Activated naive CD8-positive, alpha-beta T cell (primary cell): ENCODE measurements at regions not wholly inside any gene's neighbourhood (a gene's known extent, or its start where the extent isn't known, plus 50 kb on each side); places are given as distances from the start of the nearest gene placed in this dataset.
A peak's percentile ranks its signal among the peaks of the same experiment; 100 is the strongest.
"Not testable (repeated sequence)": the region's sequence is repeated elsewhere in the genome, so short reads cannot be mapped to it uniquely, and the experiment has no call there.

ENCODE experiments used
- H3K27ac Mint-ChIP-seq: one replicate; pipeline ENCODE4 v1.8.0; 2021; ENCODE audit warnings: mixed read lengths
- H3K27me3 Mint-ChIP-seq: one replicate; pipeline ENCODE4 v1.8.0; 2021; ENCODE audit warnings: mixed read lengths
- H3K36me3 Mint-ChIP-seq: one replicate; pipeline ENCODE4 v1.8.0; 2021; ENCODE audit warnings: mixed read lengths
- H3K4me1 Mint-ChIP-seq: one replicate; pipeline ENCODE4 v1.8.0; 2021; ENCODE audit warnings: low read depth, mixed read lengths
- H3K4me3 Mint-ChIP-seq: one replicate; pipeline ENCODE4 v1.8.0; 2021; ENCODE audit warnings: mild to moderate bottlenecking, mixed read lengths
- H3K9me3 Mint-ChIP-seq: one replicate; pipeline ENCODE4 v1.8.0; 2021; ENCODE audit warnings: low read depth, mixed read lengths

DNA sequence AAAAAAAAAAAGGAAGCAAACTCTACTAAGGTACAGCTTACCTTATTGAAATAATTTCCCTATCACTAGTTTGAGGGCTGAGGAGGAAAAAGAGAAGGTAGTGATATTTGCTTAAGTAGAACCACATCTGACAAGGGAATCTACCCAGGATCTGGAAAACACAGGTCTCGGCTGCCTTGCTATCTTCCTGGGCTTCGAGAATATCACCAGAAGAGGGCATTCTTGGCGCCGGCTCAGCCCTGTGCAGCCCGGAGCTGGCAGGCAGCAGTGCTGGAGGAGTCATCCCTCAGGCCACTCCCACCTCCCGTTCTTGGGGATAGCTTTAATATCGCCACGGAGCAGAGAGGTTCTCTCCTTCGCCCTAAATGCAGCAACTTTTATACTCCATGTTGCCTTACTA lies 1181.2 kb downstream of the VRK1 start:
- H3K4me1 Mint-ChIP-seq = peaks cover 74% of the 10 kb centered on the region
- peak overlapping the region; percentile 97 for H3K27ac Mint-ChIP-seq
- H3K9me3 Mint-ChIP-seq = no peaks in the 10 kb centered on the region
- H3K4me3 Mint-ChIP-seq = peak overlapping the region; percentile 95
- peaks cover under 1% of the 10 kb centered on the region for H3K36me3 Mint-ChIP-seq
- no peaks in the 10 kb centered on the region for H3K27me3 Mint-ChIP-seq

DNA sequence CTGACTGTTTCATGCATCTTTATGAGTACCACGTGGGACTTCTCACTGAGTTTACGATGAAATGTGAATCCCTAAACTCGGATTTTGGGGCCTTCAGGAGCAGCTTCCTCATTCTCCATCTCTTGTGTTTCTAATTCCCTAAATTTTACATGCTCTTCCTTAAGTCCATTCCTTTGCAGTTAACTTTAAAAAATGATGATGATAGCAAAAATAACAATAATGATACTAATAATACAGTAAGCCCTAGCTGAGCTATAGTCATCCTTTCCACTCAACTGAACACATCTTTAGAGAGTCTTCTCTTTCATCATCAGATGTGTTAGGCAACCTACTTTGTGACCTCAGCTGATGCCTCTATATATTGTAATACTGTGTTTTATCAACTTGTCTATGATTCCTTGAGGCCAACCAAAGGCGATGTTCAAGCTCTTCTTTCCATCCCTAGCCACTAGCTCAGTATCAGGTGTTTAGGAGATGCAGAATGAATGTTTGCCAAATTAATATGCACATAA lies 1196.4 kb downstream of the VRK1 start:
- H3K4me1 Mint-ChIP-seq = peaks cover 80% of the 10 kb centered on the region
- H3K27ac Mint-ChIP-seq = peak overlapping the region; percentile 93
- no peaks in the 10 kb centered on the region for H3K27me3 Mint-ChIP-seq
- H3K36me3 Mint-ChIP-seq = peaks cover 2% of the 10 kb centered on the region
- H3K9me3 Mint-ChIP-seq = no peaks in the 10 kb centered on the region
- peak overlapping the region; percentile 61 for H3K4me3 Mint-ChIP-seq

DNA sequence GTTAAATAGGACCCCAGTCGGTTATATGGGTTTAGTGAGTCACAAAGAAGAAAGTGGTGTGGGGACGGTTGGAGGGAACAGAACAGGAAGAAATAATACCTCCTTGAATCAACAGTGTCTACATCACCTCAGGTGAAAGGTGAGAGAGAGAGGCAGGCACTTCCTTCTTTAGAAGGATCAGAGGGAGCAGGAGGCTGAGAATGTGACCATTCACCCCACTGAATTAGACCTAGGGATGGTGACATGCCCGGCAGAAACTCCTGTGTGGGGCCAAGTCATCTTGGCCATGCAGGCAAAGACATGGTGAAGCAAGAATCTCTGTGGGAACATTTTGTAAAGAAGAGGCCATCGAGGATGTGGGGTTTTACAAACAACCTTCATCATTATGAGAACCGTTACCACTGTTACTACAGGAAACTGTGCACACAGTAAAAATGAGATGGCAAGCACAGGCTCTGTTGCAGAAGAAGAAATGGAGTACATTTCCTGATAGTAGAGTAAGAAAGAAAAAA lies 1196.9 kb downstream of the VRK1 start:
- H3K4me1 Mint-ChIP-seq = peaks cover 85% of the 10 kb centered on the region
- no peaks in the 10 kb centered on the region for H3K9me3 Mint-ChIP-seq
- peak overlapping the region; percentile 61 for H3K4me3 Mint-ChIP-seq
- peaks cover 2% of the 10 kb centered on the region for H3K36me3 Mint-ChIP-seq
- peak overlapping the region; percentile 93 for H3K27ac Mint-ChIP-seq
- H3K27me3 Mint-ChIP-seq = no peaks in the 10 kb centered on the region

DNA sequence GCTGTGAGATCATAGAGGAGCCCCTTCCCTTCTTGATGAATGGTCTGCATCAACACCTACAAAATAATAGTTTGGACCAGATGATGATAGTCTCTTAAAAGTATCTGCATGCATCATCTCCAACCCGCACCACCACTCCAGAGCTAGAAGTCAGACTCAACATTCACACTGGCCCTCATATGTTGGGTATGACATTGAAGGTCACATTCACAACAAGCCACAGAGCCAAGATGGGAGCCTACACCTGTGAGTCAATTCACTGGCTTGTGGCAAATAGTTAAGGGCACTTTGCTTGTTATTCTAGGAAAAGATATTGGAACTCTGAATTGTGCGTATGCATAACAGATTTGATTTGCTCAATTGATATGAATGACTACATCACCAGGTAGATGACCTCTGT lies 1197.9 kb downstream of the VRK1 start:
- H3K4me1 Mint-ChIP-seq = peaks cover 88% of the 10 kb centered on the region
- no peaks in the 10 kb centered on the region for H3K27me3 Mint-ChIP-seq
- no peaks in the 10 kb centered on the region for H3K9me3 Mint-ChIP-seq
- peaks cover 2% of the 10 kb centered on the region for H3K36me3 Mint-ChIP-seq
- H3K4me3 Mint-ChIP-seq = no peak overlapping the region
- peak overlapping the region; percentile 93 for H3K27ac Mint-ChIP-seq

DNA sequence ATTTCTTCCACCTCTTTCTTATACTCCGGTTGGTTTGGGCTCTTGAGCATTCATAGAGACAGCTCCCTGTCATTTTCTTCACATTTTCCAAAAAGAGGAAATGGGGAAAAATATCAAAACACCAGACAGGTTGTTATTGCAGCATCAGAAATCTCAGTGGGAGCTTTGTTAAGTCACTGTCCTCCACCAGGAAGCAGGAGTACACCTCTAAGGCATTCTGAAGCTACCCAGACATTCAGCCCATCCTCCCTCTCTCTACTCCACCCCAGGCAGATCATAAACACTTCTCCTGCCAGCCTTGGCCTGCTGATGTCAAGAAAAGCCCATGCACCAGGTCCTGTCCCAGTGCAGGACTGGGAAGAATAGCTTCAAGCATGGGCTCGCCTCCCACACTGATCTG lies 1198.3 kb downstream of the VRK1 start:
- Mint-ChIP-seq H3K4me1 (peaks cover 85% of the 10 kb centered on the region), H3K4me3 (peak overlapping the region; percentile 14), H3K36me3 (peaks cover 2% of the 10 kb centered on the region), H3K27me3 (no peaks in the 10 kb centered on the region), H3K27ac (peak overlapping the region; percentile 93), H3K9me3 (no peaks in the 10 kb centered on the region)

DNA sequence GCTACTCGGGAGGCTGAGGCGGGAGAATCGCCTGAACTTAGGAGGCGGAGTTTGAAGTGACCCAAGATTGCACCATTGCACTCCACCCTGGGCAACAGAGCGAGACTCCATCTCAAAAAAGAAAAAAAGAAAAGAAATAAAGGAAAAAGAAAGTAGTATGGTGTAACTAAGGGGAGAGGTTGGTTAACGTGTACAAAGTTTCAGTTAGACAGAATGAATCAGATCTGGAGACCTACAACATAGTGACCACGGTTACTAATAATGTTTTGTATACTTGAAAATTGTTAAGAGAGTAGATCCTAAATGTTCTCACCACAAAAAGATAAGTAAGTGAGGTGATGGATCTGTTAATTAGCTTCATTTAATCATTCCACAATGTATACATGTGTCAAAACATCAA lies 1208.8 kb downstream of the VRK1 start:
- H3K36me3 Mint-ChIP-seq = peaks cover 2% of the 10 kb centered on the region
- H3K9me3 Mint-ChIP-seq = no peaks in the 10 kb centered on the region
- no peak overlapping the region for H3K4me3 Mint-ChIP-seq
- H3K4me1 Mint-ChIP-seq = peaks cover 28% of the 10 kb centered on the region
- H3K27ac Mint-ChIP-seq = no peak overlapping the region
- no peaks in the 10 kb centered on the region for H3K27me3 Mint-ChIP-seq

DNA sequence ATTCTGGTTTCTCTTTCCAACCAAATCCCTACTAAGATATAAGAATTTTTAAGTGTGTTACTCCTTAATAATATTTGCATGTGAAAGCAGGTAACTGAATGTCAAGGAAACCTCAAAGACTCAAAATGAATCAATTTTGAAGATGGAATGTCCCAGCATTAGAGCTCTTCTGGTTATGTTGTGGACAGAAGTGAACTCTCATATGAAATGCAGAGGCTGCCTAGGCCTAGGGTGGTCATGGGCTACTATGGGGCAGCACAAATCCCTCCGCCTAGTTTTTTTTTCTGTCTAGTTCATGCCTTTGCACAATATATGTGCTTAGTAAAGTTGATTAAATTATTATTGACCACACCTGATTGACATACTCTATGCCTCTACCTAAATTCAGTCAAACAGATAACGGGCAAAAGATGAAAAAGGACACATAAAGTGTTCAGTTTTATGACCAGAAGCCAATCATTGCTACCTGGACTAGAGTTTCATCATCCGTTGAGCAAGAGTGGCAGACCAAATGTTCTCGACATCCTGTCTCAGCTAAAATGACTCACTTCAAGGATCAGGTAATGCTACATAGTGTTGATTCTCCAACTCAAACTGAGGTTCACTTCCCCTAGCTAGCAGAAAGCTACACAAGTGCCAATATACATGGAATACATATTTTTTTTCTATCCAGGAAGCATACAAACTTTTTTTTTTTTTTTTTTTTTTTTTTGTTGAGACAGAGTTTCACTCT lies 1211.4 kb downstream of the VRK1 start:
- H3K27ac Mint-ChIP-seq = peak overlapping the region; percentile 87
- no peaks in the 10 kb centered on the region for H3K36me3 Mint-ChIP-seq
- H3K4me3 Mint-ChIP-seq = peak overlapping the region; percentile 58

DNA sequence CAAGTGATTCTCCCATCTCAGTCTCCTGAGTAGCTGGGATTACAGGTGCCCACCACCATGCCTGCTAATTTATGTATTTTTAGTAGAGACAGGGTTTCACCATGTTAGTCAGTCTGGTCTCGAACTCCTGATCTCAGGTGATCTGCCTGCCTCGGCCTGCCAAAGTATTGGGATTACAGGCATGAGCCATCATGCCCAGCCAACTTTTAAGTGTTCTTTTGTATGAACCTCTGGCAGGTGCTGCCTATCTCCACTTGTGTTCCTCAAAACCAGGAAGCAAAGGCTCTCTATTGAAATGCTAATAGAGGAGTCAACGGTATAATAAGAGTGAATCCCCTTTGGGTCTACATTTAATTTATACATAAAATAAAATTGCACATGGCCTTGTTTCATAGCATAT lies 1212.0 kb downstream of the VRK1 start:
- not testable (repeated sequence) for H3K27ac Mint-ChIP-seq, H3K27me3 Mint-ChIP-seq, H3K36me3 Mint-ChIP-seq, H3K9me3 Mint-ChIP-seq, H3K4me3 Mint-ChIP-seq
- H3K4me1 Mint-ChIP-seq = peaks cover 56% of the 10 kb centered on the region

More for the DNA sequence above, 1211.4 kb downstream of the VRK1 start:
- no peaks in the 10 kb centered on the region for H3K27me3 Mint-ChIP-seq
- H3K4me1 Mint-ChIP-seq = peaks cover 51% of the 10 kb centered on the region
- no peaks in the 10 kb centered on the region for H3K9me3 Mint-ChIP-seq

DNA sequence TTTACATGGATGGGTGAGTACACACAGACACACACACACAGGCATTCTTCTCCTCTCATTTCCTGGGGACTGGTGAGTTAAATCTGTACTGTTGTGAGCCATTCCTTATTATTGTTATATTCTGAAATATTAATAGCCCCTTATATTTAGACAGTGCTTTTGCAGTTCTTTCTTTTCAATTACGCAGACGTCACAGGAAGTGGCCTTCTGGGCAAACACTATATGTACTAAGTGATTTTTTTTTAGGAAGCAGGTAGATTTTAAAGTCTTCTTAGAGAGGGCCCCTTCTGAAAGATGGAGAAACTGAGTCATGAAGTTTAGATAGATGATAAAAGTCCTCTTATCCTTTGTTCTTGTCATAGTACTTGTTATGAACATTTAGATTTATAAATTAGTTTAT lies 1213.6 kb downstream of the VRK1 start:
- Mint-ChIP-seq H3K4me3 (peak overlapping the region; percentile 52), H3K27ac (no peak overlapping the region), H3K36me3 (no peaks in the 10 kb centered on the region), H3K27me3 (no peaks in the 10 kb centered on the region), H3K9me3 (no peaks in the 10 kb centered on the region), H3K4me1 (peaks cover 71% of the 10 kb centered on the region)

DNA sequence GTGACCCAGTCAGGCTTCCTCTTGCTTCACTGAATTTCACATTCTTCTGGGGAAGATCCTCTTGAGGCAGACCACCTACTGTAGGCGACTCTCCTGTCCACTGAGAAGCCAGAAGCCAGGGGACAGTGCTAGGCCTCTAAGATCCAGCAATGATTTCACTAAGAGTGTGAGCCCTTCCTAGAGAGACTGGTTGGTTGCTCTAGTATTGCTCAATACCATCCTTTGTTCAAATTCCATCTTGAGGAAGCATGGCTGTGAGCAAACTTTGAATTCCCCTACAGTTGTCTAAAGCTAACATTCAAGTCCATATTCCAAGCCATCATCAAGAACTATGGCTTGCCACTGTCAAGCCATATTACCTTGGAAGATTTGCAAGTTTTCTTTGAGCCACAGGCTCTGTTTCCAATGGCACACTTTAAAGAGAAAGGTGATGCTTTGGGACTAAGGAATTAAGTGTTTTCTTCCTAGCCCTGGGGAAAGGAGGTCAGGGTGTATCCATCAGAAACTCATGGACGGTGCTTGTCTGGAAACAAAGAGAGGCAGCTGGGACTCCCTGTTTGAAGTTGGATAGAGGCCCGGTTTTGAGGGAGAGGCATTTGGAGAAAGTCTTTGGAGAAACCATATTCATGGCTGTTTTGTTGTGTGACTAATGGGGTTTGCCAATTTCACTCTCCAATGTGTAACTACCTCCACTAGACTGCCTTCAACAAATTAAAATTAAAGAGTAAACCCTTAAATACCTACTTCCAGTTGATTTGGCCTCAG lies 1217.9 kb downstream of the VRK1 start:
- Mint-ChIP-seq H3K36me3 (no peaks in the 10 kb centered on the region), H3K4me1 (peaks cover 89% of the 10 kb centered on the region), H3K9me3 (no peaks in the 10 kb centered on the region), H3K27me3 (no peaks in the 10 kb centered on the region), H3K27ac (peak overlapping the region; percentile 61), H3K4me3 (no peak overlapping the region)

DNA sequence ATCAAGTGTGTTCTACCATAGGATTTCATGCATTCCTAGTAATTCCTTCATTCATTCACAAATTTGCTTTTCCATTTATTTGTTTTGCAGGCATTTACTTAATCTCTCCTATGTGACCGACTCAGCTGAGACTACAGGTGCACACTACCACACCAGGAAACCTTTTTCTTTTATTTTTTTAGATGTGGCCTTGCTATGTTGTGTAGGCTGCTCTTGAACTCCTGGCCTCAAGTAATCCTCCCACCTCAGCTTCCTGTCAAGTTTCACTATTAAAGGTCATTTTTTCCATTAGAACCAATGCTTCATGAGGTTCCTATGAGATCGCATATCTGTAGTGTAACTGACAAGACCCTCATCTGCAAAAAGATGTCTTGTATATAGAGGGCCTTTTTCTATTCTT lies 1218.7 kb downstream of the VRK1 start:
- H3K36me3 Mint-ChIP-seq = no peaks in the 10 kb centered on the region
- H3K4me3 Mint-ChIP-seq = peak overlapping the region; percentile 24
- H3K9me3 Mint-ChIP-seq = no peaks in the 10 kb centered on the region
- peak overlapping the region; percentile 67 for H3K27ac Mint-ChIP-seq
- H3K4me1 Mint-ChIP-seq = peaks cover 93% of the 10 kb centered on the region
- H3K27me3 Mint-ChIP-seq = no peaks in the 10 kb centered on the region

DNA sequence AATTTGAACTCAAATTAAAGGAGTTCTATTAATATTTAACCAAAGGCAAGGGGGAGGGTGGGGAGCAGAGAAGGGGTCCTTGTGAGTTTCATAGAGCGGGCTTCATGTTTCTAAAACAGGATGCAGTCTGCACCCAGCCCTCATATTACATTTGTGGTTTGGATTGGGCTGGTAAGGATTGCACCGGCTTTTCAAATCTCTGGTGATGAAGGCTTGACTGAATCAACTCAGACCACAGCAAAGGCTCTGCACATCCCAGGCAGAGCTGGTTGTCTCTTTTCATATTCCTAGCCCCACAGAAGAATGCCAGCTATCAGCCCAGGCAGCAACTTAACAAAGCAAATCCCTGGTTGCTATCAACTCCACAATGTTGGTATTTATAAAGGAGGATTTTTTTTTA lies 1221.4 kb downstream of the VRK1 start:
- H3K9me3 Mint-ChIP-seq = no peaks in the 10 kb centered on the region
- H3K27ac Mint-ChIP-seq = no peak overlapping the region
- H3K36me3 Mint-ChIP-seq = no peaks in the 10 kb centered on the region
- peaks cover 84% of the 10 kb centered on the region for H3K4me1 Mint-ChIP-seq
- peak overlapping the region; percentile 27 for H3K4me3 Mint-ChIP-seq
- H3K27me3 Mint-ChIP-seq = no peaks in the 10 kb centered on the region

DNA sequence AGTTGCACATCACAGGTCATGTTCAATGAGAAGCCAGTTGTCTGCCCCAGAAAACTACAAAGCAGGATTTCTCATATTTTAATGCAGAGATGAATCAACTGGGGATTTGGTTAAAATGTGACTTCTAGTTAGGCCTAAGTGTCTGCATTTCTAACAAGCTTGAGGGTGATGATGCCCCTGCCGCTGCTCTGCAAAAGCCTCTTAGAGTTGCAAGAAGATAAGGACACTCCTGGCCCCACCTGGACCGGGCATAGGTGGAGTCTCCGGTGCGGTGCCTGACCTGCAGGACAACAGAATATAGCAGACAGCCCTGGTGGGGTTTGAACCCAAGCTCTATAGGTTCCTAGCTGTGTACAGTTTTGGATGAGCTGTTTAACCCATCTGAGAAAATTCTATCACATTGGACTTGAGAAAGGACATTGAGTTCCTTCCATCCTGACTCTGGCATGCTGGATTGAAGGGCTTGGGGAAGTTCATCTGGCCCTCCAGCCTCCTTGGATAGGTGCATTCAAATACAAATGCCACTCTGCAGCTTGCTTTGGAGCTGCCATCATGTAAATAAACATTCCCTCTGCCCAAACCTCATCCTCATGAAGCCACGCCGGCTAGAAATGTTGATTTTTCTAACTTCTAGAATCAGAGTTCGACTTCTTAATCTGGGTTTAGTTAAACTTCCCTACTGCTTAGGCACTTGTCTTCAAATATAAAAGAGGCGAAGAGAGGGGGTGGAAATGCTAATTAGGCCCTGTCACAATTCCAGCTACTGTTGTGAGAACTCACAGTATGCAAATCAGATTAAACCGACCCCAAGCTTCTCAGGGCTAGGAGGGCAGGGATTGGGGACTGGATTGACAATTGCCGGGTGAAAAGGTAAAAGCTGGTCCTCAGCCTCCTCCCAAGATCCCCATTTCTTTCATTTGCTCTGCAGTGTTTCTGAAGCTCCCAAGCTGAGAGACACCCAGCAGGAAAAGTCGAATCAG lies 1225.6 kb downstream of the VRK1 start:
- H3K4me1 Mint-ChIP-seq = peaks cover 45% of the 10 kb centered on the region

DNA sequence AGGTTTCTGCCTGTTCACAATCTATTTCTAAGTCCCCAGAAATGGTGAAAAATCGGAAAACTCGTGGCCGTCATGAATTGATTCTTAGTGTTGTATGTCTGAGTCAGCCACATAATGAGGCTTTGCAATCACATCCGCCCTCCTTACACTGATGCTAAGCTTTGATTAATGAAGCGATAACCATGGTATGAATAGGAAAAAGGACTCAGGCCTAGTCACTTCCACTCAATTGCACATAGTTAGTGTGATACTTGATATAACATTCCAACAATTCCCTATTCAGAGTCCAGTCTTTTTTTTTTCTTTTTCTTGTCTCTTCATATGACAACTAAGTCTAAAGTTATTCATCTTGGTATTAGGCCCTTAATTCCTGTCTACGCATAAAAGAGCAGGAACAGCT lies 1231.0 kb downstream of the VRK1 start:
- no peak overlapping the region for H3K27ac Mint-ChIP-seq
- H3K4me3 Mint-ChIP-seq = no peak overlapping the region
- H3K36me3 Mint-ChIP-seq = peaks cover 4% of the 10 kb centered on the region
- peaks cover 9% of the 10 kb centered on the region for H3K9me3 Mint-ChIP-seq
- H3K4me1 Mint-ChIP-seq = peaks cover 2% of the 10 kb centered on the region
- H3K27me3 Mint-ChIP-seq = no peaks in the 10 kb centered on the region

More for the DNA sequence above, 1225.6 kb downstream of the VRK1 start:
- H3K9me3 Mint-ChIP-seq = no peaks in the 10 kb centered on the region
- H3K27ac Mint-ChIP-seq = no peak overlapping the region
- H3K27me3 Mint-ChIP-seq = no peaks in the 10 kb centered on the region
- H3K36me3 Mint-ChIP-seq = no peaks in the 10 kb centered on the region
- H3K4me3 Mint-ChIP-seq = no peak overlapping the region
